NCI-H187 (cell line): ENCODE measurements at regions not wholly inside any gene's neighbourhood (a gene's known extent, or its start where the extent isn't known, plus 50 kb on each side); places are given as distances from the start of the nearest gene placed in this dataset.

ENCODE experiments used
- DNase-seq, 2 experiments: peaks; one replicate each; lab custom pipeline; 2025; lab: John Stamatoyannopoulos, UW

DNA sequence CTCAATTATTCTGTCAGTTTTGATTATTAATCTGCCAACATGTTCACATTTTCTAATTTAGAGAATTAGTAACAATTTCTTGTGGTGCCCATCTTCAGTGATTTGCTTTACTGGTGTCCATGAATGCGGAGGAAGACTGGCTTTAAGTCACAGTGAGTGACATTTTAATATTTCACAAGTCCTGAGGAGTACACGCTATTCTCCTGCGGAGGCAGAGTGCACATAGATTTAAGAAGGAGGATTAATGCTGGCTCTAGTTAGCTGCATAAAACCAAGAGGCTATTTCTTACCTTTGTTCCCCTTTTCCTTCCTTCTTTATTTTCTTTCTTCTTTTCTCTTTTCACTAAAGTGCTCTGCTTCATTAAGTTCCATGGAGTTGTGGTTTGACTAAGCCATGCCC lies 495.2 kb upstream of the IGFBP7 start:
- DNase-seq, result no peak

DNA sequence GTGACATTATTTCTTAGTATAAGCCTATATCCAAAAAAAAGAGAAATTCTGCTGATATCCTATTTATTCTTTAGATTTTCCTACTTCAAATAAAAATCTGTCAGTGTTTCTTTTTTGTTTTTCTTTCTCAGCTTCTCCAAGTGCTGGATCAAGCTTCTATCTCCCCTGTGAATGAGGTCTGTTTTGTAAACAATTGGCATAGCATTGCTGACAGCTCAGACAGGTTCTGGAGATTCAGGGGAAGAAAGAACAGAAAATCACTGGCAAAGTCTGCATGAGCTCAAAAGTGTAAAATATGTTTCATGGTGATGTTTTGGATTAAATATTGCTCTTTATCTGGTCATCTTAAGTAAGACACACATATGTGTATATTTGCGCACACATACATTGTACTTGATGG lies 492.0 kb upstream of the IGFBP7 start:
- no peak for DNase-seq

DNA sequence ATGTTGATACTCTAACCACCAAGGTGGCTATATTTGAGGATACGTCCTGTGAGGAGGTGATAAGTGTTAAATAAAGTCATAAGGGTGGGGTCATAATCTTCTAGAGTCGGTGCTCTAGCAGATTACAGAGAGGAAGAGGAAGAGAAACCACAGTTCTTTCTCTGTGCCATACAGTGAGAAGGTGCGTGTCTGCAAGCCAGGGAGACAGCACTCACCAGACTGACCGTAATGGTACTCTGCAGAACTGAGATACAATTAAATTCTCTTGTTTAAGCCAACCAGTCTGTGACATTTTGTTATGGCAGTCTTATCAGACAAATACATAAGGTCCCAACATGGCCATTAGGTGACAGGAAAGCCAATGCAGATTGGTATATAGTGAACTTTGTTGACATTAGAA lies 480.9 kb upstream of the IGFBP7 start:
- DNase-seq, result no peak

DNA sequence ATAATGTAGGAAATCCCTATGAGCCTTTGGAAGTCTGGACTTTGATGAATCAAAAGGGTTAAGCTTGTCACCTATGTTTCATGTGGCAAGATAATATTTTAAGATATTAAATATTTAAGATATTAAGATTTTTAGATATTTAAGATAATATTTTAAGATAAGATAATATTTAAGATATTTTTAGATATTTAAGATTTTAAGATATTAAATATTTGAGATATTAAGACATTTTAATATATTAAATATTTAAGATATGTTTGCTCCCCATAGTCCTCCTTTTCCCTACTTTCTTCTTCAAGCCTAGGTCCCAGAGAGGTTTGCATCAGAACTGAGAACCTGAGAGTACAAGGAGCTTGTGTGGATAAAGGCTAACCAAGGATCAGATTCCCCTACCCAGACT lies 478.4 kb upstream of the IGFBP7 start:
- no peak for DNase-seq

DNA sequence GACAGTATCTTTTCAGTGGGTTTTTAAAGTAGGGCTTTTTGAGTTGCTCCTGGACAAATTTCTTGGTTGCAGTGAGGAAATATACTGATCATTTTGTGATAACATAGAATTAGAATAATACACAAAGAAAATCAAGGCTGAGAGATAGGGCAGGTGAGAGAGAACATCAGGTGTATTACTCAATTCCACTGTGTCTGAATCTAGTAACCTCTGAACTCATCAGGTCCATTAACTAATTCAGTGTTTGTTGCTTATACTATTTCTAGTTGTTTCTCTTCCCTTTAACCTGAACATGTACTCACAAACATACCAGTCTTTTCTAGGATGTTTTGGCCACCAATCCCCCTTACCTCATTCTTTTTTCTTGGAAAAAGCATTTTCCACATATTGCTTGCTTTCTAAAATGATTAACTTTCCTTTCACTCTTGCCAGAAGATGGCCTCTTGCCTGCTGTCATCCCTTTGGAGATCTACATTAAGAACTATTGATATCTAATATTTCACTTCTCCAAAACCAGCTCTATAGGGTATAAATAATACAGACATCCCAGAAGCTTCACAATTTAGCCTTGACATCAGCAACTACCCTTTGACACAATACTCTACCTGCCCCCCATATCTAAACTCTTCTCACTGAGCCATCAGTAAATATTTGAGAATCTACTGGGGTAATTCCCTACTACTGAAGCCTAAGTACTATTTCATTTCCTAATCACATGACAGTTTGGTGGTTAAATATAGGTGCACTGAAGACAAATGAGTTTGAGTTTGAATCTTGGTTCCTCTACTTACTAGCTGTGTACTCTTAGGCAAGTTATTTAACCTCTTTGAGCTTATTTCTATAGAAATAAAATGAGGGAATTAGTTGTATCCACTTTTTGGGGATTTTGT lies 470.8 kb upstream of the IGFBP7 start:
- no peak for DNase-seq

DNA sequence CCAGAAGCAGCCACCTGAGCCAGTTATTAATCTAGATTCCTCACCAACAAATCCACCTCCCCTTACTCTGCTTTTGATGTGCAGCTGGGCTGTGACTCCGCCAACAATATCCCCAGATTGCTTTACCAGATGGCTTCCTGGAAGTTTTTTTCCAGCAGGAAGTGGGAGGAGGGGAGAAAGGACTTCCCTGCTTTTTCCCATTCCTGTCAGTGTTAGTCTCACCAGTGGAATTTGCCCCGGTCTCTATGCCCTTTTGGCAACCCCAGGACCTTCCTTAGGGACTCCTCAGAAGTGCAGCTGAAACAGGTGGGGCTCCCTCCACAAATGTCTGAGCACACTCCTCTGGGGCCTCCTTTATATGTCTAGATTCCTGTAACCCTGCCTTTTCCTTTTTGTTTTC lies 465.2 kb upstream of the IGFBP7 start:
- no peak for DNase-seq

DNA sequence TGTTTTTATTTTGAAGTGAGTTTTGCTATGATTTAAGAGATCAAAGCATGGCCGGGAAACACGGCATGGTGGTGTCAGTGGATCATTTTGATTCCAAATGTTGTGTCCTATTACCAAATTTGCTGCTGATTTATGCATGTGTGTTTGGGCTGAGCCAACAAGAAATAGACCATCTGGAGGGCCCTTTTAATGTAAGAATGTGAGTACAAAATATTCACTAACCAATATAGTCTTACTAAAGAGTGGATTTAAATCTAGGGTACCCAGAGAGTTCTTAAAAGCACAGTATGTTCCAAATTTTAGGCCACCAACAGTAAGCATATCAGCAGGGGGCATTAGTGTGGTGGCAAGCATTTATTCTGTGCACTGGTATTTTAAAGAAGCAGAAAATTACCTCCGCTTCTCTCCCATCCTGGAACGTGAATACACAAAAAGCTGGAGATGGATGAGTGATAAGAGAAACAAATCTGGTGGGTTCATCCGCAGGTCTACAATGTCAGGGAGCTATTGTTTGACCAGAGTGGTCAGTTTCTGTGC lies 444.4 kb upstream of the IGFBP7 start:
- DNase-seq, result no peak

DNA sequence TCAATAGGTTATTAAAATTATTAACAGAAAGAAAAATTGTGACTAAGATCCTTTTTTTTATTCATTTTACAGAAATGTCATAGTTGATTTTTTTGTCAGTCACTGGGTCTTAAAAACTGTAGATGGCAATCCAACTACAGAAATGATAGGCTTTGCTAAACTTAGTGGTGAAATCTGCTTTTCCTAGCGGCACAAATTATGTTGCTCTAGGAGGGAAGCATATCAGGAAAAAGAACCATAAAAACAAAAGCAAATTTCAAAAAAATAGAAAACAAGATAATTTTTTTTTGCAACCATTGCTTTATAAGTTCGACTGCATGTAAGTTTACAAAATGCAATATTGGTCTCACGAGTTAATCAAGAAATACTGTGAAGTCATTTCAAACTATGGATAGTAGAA lies 443.5 kb upstream of the IGFBP7 start:
- DNase-seq, result no peak

DNA sequence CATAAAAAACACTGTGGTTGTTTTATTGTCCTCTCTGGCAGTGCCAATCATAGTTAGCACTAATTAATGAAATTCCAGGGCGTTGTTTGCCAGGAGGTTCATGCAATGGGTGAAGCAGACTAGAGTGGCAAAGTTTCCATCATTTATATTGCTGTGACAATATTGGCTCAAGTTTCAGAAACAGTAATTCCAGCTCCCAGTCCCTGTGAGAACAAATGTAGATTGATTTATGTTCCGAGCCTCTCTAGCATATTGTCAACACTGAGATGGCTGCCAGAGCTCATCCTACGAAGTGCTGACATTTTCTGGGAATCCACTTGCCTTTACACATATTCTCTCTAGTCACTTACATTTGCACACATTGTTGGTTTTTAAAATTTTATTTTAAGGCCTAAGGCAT lies 440.0 kb upstream of the IGFBP7 start:
- DNase-seq, result no peak

DNA sequence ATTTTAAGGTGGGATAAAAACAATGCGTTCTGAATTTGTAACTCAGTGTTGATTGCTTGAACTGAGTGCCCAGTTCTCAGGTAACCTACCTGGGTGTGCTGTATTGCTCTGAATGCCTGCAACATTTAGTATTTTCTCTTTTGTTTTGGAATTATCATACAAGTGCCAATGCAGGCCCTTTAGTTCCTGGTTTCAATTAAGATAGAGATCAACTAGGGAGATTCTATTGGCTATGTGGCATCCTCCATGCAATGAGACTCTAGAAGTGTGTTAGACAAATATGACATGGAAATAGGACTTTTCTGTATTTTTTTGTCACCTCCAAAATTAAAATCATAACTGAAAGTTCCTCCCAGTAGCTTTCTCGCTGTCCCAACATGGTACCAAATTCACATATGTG lies 438.7 kb upstream of the IGFBP7 start:
- no peak for DNase-seq

DNA sequence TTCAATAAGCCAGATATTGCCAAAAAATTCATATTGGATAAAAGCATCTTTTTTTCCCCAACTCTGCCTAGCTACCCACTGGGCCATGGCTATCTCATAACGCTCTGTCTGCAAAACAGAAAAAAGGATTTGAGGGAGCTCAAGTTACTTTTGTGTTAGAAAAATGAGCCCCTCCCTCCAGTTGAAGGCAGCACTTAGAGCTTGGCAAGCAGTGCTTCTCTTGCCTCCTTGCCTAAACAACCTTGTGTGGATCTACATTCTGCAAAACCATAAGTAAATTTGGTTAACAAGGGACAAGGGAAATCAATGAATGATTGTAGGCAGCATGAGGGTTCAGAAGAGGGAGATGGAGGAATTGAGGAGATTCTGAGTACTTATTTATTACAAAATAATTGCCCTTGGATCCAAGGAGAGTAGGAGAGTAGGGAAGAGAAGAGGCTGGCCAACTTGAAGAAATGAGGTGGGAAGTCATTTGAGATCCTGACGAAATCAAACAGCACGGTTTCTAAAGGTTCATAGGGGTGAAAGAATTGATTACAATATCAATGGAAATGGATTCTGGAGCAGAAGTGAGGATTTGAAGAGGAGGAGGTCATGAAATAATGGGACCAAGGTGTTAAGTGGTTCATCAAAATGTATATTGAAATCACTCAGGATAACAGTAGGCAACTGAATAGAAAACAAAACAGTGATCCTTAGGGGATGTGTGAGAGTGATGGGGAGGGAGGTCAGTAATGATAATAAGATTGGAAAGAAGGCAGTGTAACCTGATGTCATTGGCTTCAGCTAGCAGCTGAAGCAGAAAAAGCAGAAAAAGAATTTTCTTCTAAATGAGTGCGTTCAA lies 434.8 kb upstream of the IGFBP7 start:
- DNase-seq, result no peak

DNA sequence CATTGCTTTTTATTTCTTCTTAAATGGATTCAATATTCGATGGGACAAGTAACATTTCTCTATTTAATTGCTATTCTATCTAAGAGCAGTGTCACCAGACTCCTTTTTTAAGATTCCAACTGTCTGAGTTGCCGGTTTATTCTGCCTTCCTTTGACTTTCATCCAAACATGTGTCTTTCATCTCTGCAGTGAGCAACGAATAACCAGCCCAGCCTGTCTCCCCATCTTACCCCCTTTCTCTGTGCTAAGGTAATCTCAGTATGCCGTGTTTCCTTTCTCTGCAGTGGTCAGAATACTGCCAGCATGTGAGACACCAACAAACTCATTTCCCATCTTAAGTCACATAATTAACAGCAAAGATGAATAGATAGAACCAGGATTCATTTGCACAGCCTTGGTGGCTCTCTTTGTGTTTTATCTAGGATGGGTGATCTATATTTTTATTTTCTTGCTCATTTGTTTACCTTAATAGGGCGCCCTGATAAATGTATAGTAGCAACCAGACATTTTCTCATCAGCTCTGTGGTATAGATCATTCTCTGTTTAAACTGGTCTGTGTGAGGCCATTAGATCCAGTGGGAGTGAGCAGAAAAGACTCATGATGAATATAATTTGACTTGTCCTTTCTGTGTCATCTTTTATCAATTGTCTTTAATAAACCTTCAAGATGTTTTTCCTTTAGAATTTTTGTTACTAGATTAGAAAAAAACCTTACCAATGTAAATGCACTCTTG lies 394.8 kb upstream of the IGFBP7 start:
- no peak for DNase-seq

DNA sequence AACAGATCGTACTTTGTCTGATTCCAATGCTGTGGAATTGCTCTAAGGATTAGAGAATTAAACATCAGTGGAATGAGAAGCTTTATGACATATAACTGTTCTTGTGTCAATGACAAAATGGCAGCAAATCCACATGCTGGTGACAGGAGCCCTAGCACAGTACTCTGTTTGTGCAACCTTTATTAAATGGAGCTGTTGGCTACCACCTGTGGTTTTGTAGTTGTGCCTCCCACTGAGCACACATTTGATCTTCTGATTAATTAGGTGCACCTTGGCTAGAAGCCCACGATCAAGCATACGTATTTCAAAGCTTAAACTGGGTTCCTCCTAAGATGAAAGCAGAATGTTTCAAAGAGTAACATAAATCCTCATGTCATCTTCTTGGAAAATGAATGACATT lies 394.0 kb upstream of the IGFBP7 start:
- DNase-seq, result no peak

DNA sequence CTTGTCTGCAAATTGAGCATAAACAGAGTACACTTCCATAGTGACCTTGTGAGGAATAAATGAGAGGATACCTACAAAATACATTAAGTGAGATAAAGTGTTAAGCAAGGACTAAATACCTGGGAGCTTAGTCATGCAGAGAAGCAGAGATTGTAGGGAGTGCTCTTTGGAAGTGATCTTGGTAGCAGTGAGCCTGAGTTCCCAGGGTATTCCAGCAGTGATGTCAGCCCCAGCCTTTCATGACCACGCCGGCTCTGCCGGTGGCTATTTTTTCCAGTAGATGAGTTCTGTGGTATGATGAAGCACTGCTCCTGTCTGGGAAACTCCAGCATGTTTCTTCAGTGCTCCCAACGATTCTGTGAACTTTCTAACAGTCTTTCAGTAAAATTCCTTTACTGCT lies 391.5 kb upstream of the IGFBP7 start:
- no peak for DNase-seq

DNA sequence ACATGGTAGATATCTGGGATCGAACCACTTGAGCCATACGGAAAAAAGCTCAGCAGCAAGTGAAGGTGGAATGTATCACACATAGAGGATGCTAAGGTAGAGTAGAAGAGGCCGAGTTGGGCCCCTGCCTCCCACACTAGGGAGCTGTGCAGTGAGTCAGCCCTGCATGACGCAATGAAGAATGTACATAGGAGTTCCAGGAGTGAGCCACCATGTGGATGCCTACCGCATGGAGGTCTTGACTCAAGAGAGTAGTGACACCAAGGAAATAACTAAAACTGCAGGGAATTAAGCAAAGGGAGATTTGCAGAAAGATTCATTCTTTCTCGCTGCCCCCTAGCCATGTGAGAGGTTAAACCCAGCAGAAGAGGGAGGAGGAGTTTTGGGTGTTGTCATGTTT lies 389.6 kb upstream of the IGFBP7 start:
- no peak for DNase-seq

DNA sequence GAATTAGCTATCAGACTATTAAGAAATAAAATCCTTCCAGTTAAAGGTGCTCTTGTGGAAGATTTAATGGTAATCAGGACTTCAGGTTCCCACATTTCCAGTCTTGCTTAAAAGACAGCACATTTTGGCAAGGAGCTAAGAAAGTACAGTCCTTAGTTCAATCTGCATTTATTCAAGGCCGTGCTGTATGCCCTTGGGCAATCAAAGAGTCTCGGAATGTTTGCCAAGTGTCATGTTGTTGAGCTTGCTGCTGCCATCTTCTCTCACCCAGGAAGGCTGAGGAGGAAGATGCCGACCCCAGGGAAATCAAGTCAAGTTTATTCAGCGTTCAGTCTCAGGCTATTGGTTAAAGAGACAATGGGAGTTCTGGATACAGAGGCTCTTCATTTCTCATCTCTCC lies 388.1 kb upstream of the IGFBP7 start:
- DNase-seq, result no peak

DNA sequence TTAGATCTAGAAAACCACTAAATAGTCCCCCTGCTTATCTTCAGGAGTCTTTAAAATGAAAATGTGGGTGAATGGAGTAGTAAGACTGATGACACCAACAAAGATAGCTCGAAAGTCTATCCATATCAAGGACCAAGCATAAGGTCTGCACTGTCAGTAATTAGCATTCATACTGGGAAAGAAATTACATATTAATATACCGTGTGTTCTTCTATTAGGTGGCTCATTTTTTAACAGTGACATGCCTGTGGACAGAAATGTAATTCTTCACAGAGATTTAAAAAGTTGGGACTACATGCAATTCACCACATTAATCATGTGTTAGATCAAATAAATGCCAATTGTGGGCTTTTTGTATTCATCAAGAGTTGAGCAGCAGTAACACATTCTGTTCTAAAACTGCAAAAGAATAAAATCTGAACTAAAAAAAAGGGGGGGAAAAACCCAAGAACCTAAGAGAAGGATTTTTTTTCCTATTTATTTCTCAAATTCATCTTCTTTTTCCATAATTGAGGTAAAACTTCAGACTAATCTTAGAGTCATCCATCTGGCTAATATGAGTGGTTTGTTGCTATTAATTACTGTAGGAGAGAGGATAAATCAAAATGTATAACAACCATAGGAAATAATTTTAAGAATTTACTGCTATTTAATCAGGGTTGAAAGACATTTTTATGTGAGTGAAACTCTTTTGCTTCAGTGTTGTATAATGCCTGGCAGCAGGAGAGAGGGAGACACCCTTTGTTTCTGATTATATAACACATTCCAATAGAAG lies 386.7 kb upstream of the IGFBP7 start:
- DNase-seq, result no peak

DNA sequence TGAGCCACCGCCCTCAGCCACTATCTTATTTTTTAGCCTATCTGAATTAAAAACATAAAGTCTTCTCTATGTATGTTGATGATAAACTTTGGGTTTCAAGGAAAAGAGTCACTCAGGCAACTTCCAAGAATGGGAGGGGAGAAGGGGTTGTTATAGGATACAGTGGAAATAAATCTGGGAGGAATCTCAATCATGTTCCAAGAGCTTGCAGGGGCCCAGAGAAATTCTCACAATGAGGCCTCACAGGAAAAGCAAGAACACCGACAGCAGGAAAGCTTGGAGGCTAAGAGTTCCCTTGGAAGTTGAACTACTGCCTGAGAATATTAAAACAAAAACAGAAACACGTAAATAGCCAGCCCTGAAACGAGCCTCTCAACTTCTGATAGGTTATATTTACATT lies 384.6 kb upstream of the IGFBP7 start:
- DNase-seq, result no peak

DNA sequence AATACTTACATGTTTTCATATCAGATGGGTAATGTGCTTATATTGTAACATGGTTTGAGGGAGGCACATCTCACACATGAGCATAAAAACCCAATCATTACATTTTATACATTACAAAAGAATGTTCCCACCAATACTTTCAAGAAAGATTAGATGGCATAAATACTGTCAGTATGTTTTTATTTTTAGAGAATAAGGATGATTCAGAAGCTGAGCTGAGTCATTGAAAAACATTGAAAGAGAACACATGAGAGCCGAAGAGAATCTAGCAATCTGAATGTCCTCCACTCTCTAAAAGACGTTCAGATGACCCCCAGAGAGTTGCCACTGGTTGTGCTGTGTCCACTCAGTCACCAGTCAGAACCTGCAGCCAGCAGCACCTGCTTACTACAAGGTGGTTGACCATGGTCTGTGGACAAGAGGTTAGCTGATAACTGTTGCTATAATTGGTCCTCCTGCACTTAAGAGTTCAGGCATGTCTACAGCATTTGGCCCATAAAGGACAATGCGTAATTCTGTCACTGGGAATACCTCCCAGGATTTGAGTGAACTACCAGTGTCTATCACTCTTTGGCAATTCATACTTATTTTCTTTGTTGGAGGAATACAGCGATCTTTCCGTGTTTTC lies 382.2 kb upstream of the IGFBP7 start:
- no peak for DNase-seq

DNA sequence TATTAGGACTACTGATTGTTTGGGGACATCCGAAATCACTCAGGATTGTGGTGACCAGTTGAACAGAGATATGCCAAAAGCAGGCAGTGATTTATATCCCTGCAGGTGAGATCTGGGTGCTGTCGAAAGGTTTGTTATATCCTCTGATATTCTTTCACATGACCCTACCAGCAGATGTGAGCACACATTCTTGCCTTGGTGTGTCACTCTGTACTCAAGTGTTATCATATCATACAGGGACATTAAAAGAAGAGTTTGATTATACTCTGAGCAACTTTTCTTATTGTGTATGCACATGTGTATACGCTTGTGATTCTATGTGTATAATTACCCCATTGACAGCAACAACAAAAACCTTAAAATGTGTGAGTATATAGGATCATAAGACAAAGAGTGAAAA lies 381.2 kb upstream of the IGFBP7 start:
- no peak for DNase-seq
